CD8-positive, alpha-beta memory T cell (primary cell): ENCODE measurements at regions not wholly inside any gene's neighbourhood (a gene's known extent, or its start where the extent isn't known, plus 50 kb on each side); places are given as distances from the start of the nearest gene placed in this dataset.

ENCODE experiments used
- CTCF ChIA-PET: fragments of 350-600 bp; sonication (Branson Sonifier 250); formaldehyde crosslinking; loops from one replicate; lab custom pipeline; 2021; ENCODE audit warnings: antibody characterized with exemption; lab: Charles Lee
- POLR2A ChIA-PET: fragments of 350-600 bp; sonication (Branson Sonifier 250); formaldehyde crosslinking; loops from one replicate; lab custom pipeline; 2021; ENCODE audit warnings: antibody characterized with exemption; lab: Charles Lee
- DNase-seq, 5 donors: peaks; one replicate each; pipeline versions ENCODE4 v3.0.0 to v3.0.0-alpha.2; 2020 to 2022; ENCODE audit warnings: mixed read lengths in 1 of 5
- H3K27ac ChIP-seq: one replicate; pipeline ENCODE4 v1.7.0; 2013; ENCODE audit warnings: low read depth, mild to moderate bottlenecking, low read length, moderate library complexity
- H3K27me3 ChIP-seq: 2 replicates; pipeline ENCODE4 v1.7.0; 2013; ENCODE audit warnings: low read length, mild to moderate bottlenecking; ENCODE audit not compliant: insufficient read depth, poor library complexity, severe bottlenecking
- H3K36me3 ChIP-seq: 2 replicates; pipeline ENCODE4 v1.7.0; 2013; ENCODE audit warnings: mild to moderate bottlenecking, low read length, moderate library complexity; ENCODE audit not compliant: insufficient read depth
- H3K4me1 ChIP-seq: 2 replicates; pipeline ENCODE4 v1.7.0; 2013; ENCODE audit warnings: mild to moderate bottlenecking, low read length, moderate library complexity; ENCODE audit not compliant: insufficient read depth
- H3K4me3 ChIP-seq: 2 replicates; pipeline ENCODE4 v1.7.0; 2013; ENCODE audit warnings: mild to moderate bottlenecking, low read length
- H3K9me3 ChIP-seq: 2 replicates; pipeline ENCODE4 v1.7.0; 2013; ENCODE audit warnings: mild to moderate bottlenecking, low read length
- H3K27ac Mint-ChIP-seq, 8 donors: one replicate each; pipeline ENCODE4 v1.8.0; 2020 to 2021; ENCODE audit warnings: mixed read lengths in 8 of 8, mild to moderate bottlenecking in 6 of 8, inconsistent platforms in 3 of 8, moderate library complexity in 3 of 8
- H3K27me3 Mint-ChIP-seq, 2 donors: one replicate each; pipeline ENCODE4 v1.8.0; 2020 to 2021; ENCODE audit warnings: mixed read lengths in 2 of 2, mild to moderate bottlenecking in 1 of 2, moderate library complexity in 1 of 2
- H3K36me3 Mint-ChIP-seq, 3 donors: one replicate each; pipeline ENCODE4 v1.8.0; 2020 to 2021; ENCODE audit warnings: mixed read lengths in 3 of 3, inconsistent platforms in 1 of 3, mild to moderate bottlenecking in 1 of 3
- H3K4me1 Mint-ChIP-seq, 3 donors: one replicate each; pipeline ENCODE4 v1.8.0; 2020 to 2021; ENCODE audit warnings: mixed read lengths in 3 of 3, inconsistent platforms in 1 of 3, mild to moderate bottlenecking in 1 of 3
- H3K4me3 Mint-ChIP-seq, 7 donors: one replicate each; pipeline ENCODE4 v1.8.0; 2020 to 2021; ENCODE audit warnings: mixed read lengths in 7 of 7, mild to moderate bottlenecking in 6 of 7, moderate library complexity in 4 of 7, inconsistent platforms in 2 of 7
- H3K9me3 Mint-ChIP-seq, 5 donors: one replicate each; pipeline ENCODE4 v1.8.0; 2020 to 2022; ENCODE audit warnings: mixed read lengths in 5 of 5, mild to moderate bottlenecking in 3 of 5, moderate library complexity in 2 of 5, inconsistent platforms in 1 of 5

GRCh38 chr2:121008975-121009374 is 273.3 kb downstream of the GLI2 start:
- H3K27me3 Mint-ChIP-seq: peaks cover 6 to 17% of the 10 kb centered on the region in 2 donors
- POLR2A ChIA-PET: no interaction called here

DNA sequence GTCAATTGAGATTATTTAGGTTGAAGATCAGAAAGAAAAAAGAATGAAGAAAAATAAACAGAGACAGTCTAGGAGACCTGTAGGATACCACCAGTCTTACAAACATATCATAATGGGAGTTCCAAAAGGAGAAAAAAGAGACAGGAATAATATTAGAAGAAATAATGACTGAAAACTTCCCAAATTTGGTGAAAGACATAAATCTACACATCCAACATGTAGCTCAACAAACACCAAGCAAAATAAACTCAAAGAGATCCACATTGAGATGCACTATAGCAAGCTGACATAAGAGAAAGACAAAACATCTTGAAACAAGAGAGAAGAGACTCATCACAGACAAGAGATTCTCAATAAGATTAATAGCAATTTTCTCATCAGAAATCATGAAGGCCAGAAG is 274.0 kb downstream of the TFCP2L1 start:
- Histone ChIP-seq H3K9me3 (no peaks in the 10 kb centered on the region), H3K27ac (no peak overlapping the region), H3K4me3 (no peak overlapping the region), H3K27me3 (no peaks in the 10 kb centered on the region), H3K4me1 (no peaks in the 10 kb centered on the region), H3K36me3 (no peaks in the 10 kb centered on the region)
- H3K27me3 Mint-ChIP-seq: peaks cover 6 to 19% of the 10 kb centered on the region in 2 donors
- H3K27ac Mint-ChIP-seq: no peak overlapping the region
- H3K36me3 Mint-ChIP-seq: no peaks in the 10 kb centered on the region
- H3K4me3 Mint-ChIP-seq: no peak overlapping the region
- POLR2A ChIA-PET: no interaction called here
- H3K4me1 Mint-ChIP-seq: no peaks in the 10 kb centered on the region
- DNase-seq: no peak
- H3K9me3 Mint-ChIP-seq: peaks cover 0 to 17% (median 4%) of the 10 kb centered on the region in 5 donors
- CTCF ChIA-PET: no interaction called here

More at GRCh38 chr2:121008975-121009374, 273.3 kb downstream of the GLI2 start:
- Mint-ChIP-seq H3K4me1 (no peaks in the 10 kb centered on the region), H3K4me3 (no peak overlapping the region), H3K36me3 (no peaks in the 10 kb centered on the region), H3K27ac (no peak overlapping the region), H3K9me3 (peaks cover 0 to 17% (median 4%) of the 10 kb centered on the region in 5 donors)
- no peak overlapping the region for H3K27ac ChIP-seq
- H3K27me3 ChIP-seq: no peaks in the 10 kb centered on the region
- H3K4me1 ChIP-seq: no peaks in the 10 kb centered on the region
- CTCF ChIA-PET: no interaction called here
- H3K4me3 ChIP-seq: no peak overlapping the region
- no peaks in the 10 kb centered on the region for H3K9me3 ChIP-seq
- no peak for DNase-seq
- H3K36me3 ChIP-seq: no peaks in the 10 kb centered on the region

DNA sequence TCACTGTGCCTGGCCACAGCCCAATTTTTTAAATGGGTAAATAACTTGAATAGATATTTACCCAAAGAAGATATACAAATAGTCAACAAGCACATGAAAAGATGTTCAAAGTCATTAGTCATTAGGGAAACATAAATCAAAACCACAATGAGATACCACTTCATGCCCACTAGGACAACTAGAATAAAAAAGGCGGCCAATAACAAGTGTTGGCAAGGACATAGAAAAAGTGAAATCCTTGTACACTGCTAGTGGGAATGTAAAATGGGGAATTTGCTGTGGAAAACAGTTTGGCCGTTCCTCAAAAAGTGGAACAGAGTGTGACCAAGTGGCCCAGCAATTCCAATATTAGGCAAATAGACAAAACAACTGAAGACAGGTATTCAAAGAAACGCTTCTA is 270.1 kb downstream of the TFCP2L1 start:
- ChIA-PET POLR2A (no interaction called here), CTCF (no interaction called here)
- no peak for DNase-seq
- H3K4me1 ChIP-seq: no peaks in the 10 kb centered on the region
- Mint-ChIP-seq H3K27me3 (peaks cover 2 to 3% of the 10 kb centered on the region in 2 donors), H3K27ac (no peak overlapping the region), H3K4me3 (no peak overlapping the region), H3K9me3 (peaks cover 0 to 12% (median 4%) of the 10 kb centered on the region in 5 donors), H3K36me3 (no peaks in the 10 kb centered on the region), H3K4me1 (no peaks in the 10 kb centered on the region)
- no peaks in the 10 kb centered on the region for H3K27me3 ChIP-seq
- no peak overlapping the region for H3K4me3 ChIP-seq
- no peak overlapping the region for H3K27ac ChIP-seq
- no peaks in the 10 kb centered on the region for H3K36me3 ChIP-seq
- H3K9me3 ChIP-seq: no peaks in the 10 kb centered on the region

GRCh38 chr2:121015971-121016485 is 269.0 kb downstream of the TFCP2L1 start:
- no peak overlapping the region for H3K27ac Mint-ChIP-seq
- H3K4me1 Mint-ChIP-seq: no peaks in the 10 kb centered on the region
- no peak overlapping the region for H3K4me3 ChIP-seq
- no peak overlapping the region for H3K27ac ChIP-seq
- H3K4me1 ChIP-seq: no peaks in the 10 kb centered on the region
- peaks cover 0 to 11% (median under 1%) of the 10 kb centered on the region in 5 donors for H3K9me3 Mint-ChIP-seq
- no peaks in the 10 kb centered on the region for H3K36me3 ChIP-seq
- no peaks in the 10 kb centered on the region for H3K36me3 Mint-ChIP-seq
- no peak overlapping the region for H3K4me3 Mint-ChIP-seq
- ChIA-PET CTCF (no interaction called here), POLR2A (no interaction called here)
- peaks cover 2 to 8% of the 10 kb centered on the region in 2 donors for H3K27me3 Mint-ChIP-seq
- no peak for DNase-seq
- H3K9me3 ChIP-seq: no peaks in the 10 kb centered on the region
- no peaks in the 10 kb centered on the region for H3K27me3 ChIP-seq

- CTCF ChIA-PET: no interaction called here
- Mint-ChIP-seq H3K9me3 (peaks cover 0 to 4% (median 0%) of the 10 kb centered on the region in 5 donors), H3K27ac (no peak overlapping the region), H3K36me3 (no peaks in the 10 kb centered on the region), H3K4me1 (no peaks in the 10 kb centered on the region), H3K4me3 (no peak overlapping the region), H3K27me3 (peaks cover 7 to 10% of the 10 kb centered on the region in 2 donors)
- H3K27me3 ChIP-seq: no peaks in the 10 kb centered on the region
- H3K9me3 ChIP-seq: no peaks in the 10 kb centered on the region
- DNase-seq: no peak
- no peak overlapping the region for H3K4me3 ChIP-seq
- no peak overlapping the region for H3K27ac ChIP-seq
- no peaks in the 10 kb centered on the region for H3K36me3 ChIP-seq
- no peaks in the 10 kb centered on the region for H3K4me1 ChIP-seq
- POLR2A ChIA-PET: no interaction called here
Measured at GRCh38 chr2:121017396-121017795, 267.6 kb downstream of the TFCP2L1 start.

GRCh38 chr2:121018136-121019061 is 266.6 kb downstream of the TFCP2L1 start:
- no peak overlapping the region for H3K27ac Mint-ChIP-seq
- H3K9me3 Mint-ChIP-seq: peaks cover 0 to 4% (median 0%) of the 10 kb centered on the region in 5 donors
- Histone ChIP-seq H3K36me3 (no peaks in the 10 kb centered on the region), H3K4me3 (no peak overlapping the region), H3K9me3 (no peaks in the 10 kb centered on the region), H3K27ac (no peak overlapping the region), H3K4me1 (no peaks in the 10 kb centered on the region), H3K27me3 (no peaks in the 10 kb centered on the region)
- H3K36me3 Mint-ChIP-seq: no peaks in the 10 kb centered on the region
- no peaks in the 10 kb centered on the region for H3K4me1 Mint-ChIP-seq
- no peak for DNase-seq
- CTCF ChIA-PET: no interaction called here
- peaks cover 7 to 10% of the 10 kb centered on the region in 2 donors for H3K27me3 Mint-ChIP-seq
- H3K4me3 Mint-ChIP-seq: no peak overlapping the region
- POLR2A ChIA-PET: no interaction called here

DNA sequence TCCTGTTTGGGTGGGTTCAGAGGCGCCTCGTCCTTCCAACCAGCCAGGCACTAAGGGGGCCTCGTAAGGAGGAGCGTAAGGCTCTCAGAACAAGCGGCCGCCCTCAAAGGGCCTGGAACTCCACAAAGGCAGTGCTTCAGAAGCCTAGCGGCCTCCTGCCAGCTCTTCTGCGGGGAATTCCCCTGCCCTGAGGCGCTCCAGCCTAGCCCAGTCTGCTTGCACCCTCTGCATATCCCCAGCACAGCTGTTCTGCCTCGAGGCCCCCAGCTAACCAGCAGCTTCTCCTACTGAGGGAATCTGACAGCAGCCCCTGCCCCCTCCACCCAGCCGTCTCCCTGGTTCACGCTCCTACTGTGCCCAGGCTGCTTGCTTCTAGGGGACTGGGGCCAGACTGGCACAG is 265.9 kb downstream of the TFCP2L1 start:
- Histone ChIP-seq H3K27ac (no peak overlapping the region), H3K9me3 (no peaks in the 10 kb centered on the region), H3K4me1 (no peaks in the 10 kb centered on the region), H3K36me3 (no peaks in the 10 kb centered on the region), H3K27me3 (no peaks in the 10 kb centered on the region), H3K4me3 (no peak overlapping the region)
- no peak for DNase-seq
- ChIA-PET CTCF (no interaction called here), POLR2A (no interaction called here)
- Mint-ChIP-seq H3K27me3 (peaks cover 7 to 8% of the 10 kb centered on the region in 2 donors), H3K4me3 (no peak overlapping the region), H3K9me3 (no peaks in the 10 kb centered on the region), H3K4me1 (no peaks in the 10 kb centered on the region), H3K36me3 (no peaks in the 10 kb centered on the region), H3K27ac (no peak overlapping the region)

DNA sequence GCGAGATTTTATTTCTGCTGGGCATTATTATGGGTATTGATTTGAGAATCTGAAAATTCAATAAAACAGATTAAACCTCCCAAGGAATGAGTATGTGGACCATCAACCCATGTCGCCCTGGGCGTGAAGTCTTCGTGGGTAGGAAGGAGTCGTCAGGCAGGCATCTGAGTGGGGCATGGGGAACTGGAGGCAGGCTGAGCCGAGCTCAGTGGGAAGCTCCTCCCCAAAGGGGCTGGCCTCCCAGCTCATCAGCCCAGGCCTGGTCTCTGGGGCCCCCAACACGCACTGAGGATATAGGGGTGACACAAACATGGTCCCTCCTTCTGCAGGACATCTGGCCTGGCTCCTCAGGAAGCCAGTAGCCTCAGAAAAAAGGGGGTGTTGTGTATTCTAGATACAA is 265.2 kb downstream of the TFCP2L1 start:
- H3K36me3 ChIP-seq: no peaks in the 10 kb centered on the region
- no peak for DNase-seq
- Mint-ChIP-seq H3K27ac (no peak overlapping the region), H3K27me3 (peaks cover 7% of the 10 kb centered on the region in 2 donors), H3K4me3 (no peak overlapping the region), H3K9me3 (no peaks in the 10 kb centered on the region), H3K4me1 (no peaks in the 10 kb centered on the region), H3K36me3 (no peaks in the 10 kb centered on the region)
- H3K27ac ChIP-seq: no peak overlapping the region
- CTCF ChIA-PET: no interaction called here
- H3K27me3 ChIP-seq: no peaks in the 10 kb centered on the region
- H3K9me3 ChIP-seq: no peaks in the 10 kb centered on the region
- no peak overlapping the region for H3K4me3 ChIP-seq
- POLR2A ChIA-PET: no interaction called here
- H3K4me1 ChIP-seq: no peaks in the 10 kb centered on the region
